NT2/D1 (cell line): ENCODE measurements at regions not wholly inside any gene's neighbourhood (a gene's known extent, or its start where the extent isn't known, plus 50 kb on each side); places are given as distances from the start of the nearest gene placed in this dataset.

ENCODE experiments used
- SUZ12 ChIP-seq: IDR thresholded peaks from 2 replicates; pipeline ENCODE4 v1.6.1; 2011; ENCODE audit not compliant: insufficient read length, insufficient read depth; ENCODE audit errors: extremely low read depth
- YY1 ChIP-seq: IDR thresholded peaks from 2 replicates; pipeline ENCODE4 v1.6.1; 2011; ENCODE audit not compliant: insufficient read length, insufficient read depth
- ZNF274 ChIP-seq: IDR thresholded peaks from 2 replicates; pipeline ENCODE4 v1.6.1; 2011; ENCODE audit warnings: mild to moderate bottlenecking, low read depth, low read length

DNA sequence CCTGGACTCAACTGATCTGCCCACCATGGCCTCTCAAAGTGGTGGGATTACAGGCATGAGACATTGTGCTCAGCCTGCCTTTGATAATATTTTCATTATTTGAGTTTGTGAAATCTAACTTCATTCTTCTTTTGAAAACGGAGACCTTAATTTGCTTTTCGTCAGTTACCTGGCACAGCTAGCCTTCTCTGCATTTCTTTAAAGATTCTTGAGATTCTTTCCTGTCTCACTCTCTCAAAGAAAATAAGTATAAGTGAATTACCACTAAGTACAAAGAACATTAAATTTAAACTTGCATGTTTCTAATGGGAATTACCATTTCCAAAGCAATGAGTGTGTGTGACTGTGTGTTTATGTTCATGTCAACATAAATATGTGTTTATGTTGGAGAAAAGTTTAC, 187.9 kb downstream of the NFKBIZ start:
- TF ChIP-seq SUZ12, result no peak
- no peak for TF ChIP-seq YY1
- TF ChIP-seq ZNF274, result no peak
